Type B pancreatic cell (in vitro differentiated cells): ENCODE measurements at regions not wholly inside any gene's neighbourhood (a gene's known extent, or its start where the extent isn't known, plus 50 kb on each side); places are given as distances from the start of the nearest gene placed in this dataset.
"Not testable (repeated sequence)": the region's sequence is repeated elsewhere in the genome, so short reads cannot be mapped to it uniquely, and the experiment has no call there.

ENCODE experiments used
- DNase-seq: peaks from one replicate; pipeline ENCODE4 v3.0.0; 2021; ENCODE audit warnings: mixed read lengths; ENCODE audit not compliant: unreplicated experiment; ENCODE audit errors: extremely low spot score
- H3K27ac Mint-ChIP-seq: 2 replicates; pipeline ENCODE4 v1.8.0; 2021; ENCODE audit warnings: mild to moderate bottlenecking, mixed read lengths
- H3K27me3 Mint-ChIP-seq: 2 replicates; pipeline ENCODE4 v1.8.0; 2021; ENCODE audit warnings: mixed read lengths
- H3K36me3 Mint-ChIP-seq: 2 replicates; pipeline ENCODE4 v1.8.0; 2021; ENCODE audit warnings: mixed read lengths
- H3K4me1 Mint-ChIP-seq: one replicate; pipeline ENCODE4 v1.8.0; 2021; ENCODE audit warnings: mixed read lengths; ENCODE audit not compliant: unreplicated experiment
- H3K4me3 Mint-ChIP-seq: 2 replicates; pipeline ENCODE4 v1.8.0; 2021; ENCODE audit warnings: mild to moderate bottlenecking, mixed read lengths
- H3K9me3 Mint-ChIP-seq: 2 replicates; pipeline ENCODE4 v1.8.0; 2021; ENCODE audit warnings: mixed read lengths
- CTCF ChIP-seq: fragments of 200-600 bp; sonication (generic); conservative IDR thresholded peaks from 2 replicates; pipeline ENCODE4 v1.5.0; 2021; ENCODE audit warnings: antibody characterized with exemption, mild to moderate bottlenecking

- Mint-ChIP-seq H3K4me3 (no peak overlapping the region), H3K9me3 (peaks cover 8% of the 10 kb centered on the region), H3K27me3 (no peaks in the 10 kb centered on the region), H3K4me1 (peaks cover 32% of the 10 kb centered on the region), H3K27ac (peak overlapping the region; percentile 89), H3K36me3 (no peaks in the 10 kb centered on the region)
- DNase-seq, result no peak
- no peak for TF ChIP-seq CTCF
These were observed 64.9 kb upstream of the DDR1 start for GRCh38 chr6:30819297-30819917.

GRCh38 chr6:30818391-30818841 is 65.9 kb upstream of the DDR1 start:
- no peak for TF ChIP-seq CTCF
- peak overlapping the region; percentile 24 for H3K4me3 Mint-ChIP-seq
- peak overlapping the region; percentile 89 for H3K27ac Mint-ChIP-seq

GRCh38 chr6:30816791-30817739 is 67.3 kb upstream of the DDR1 start:
- H3K27ac Mint-ChIP-seq, result peak overlapping the region; percentile 63
- no peak for DNase-seq
- no peaks in the 10 kb centered on the region for H3K27me3 Mint-ChIP-seq
- H3K4me1 Mint-ChIP-seq, result peaks cover 35% of the 10 kb centered on the region
- H3K36me3 Mint-ChIP-seq, result no peaks in the 10 kb centered on the region
- no peak overlapping the region for H3K4me3 Mint-ChIP-seq
- H3K9me3 Mint-ChIP-seq, result peaks cover 13% of the 10 kb centered on the region
- TF ChIP-seq CTCF, result no peak

More at GRCh38 chr6:30818391-30818841, 65.9 kb upstream of the DDR1 start:
- Mint-ChIP-seq H3K4me1 (peaks cover 40% of the 10 kb centered on the region), H3K9me3 (peaks cover 13% of the 10 kb centered on the region), H3K36me3 (no peaks in the 10 kb centered on the region), H3K27me3 (no peaks in the 10 kb centered on the region)
- no peak for DNase-seq

GRCh38 chr6:30816296-30816695 is 68.0 kb upstream of the DDR1 start:
- Mint-ChIP-seq H3K4me1 (peaks cover 30% of the 10 kb centered on the region), H3K9me3 (peaks cover 13% of the 10 kb centered on the region)
- H3K27me3 Mint-ChIP-seq, H3K36me3 Mint-ChIP-seq, H3K4me3 Mint-ChIP-seq, H3K27ac Mint-ChIP-seq, DNase-seq: not testable (repeated sequence)

- H3K4me3 Mint-ChIP-seq, H3K36me3 Mint-ChIP-seq, DNase-seq, H3K27me3 Mint-ChIP-seq, H3K27ac Mint-ChIP-seq: not testable (repeated sequence)
- H3K4me1 Mint-ChIP-seq, result peaks cover 34% of the 10 kb centered on the region
- H3K9me3 Mint-ChIP-seq, result peaks cover 13% of the 10 kb centered on the region
These were observed 69.1 kb upstream of the DDR1 start for GRCh38 chr6:30815041-30815742.

GRCh38 chr6:30814146-30815040 is 69.9 kb upstream of the DDR1 start:
- Mint-ChIP-seq H3K27me3 (no peaks in the 10 kb centered on the region), H3K9me3 (peaks cover 13% of the 10 kb centered on the region), H3K36me3 (no peaks in the 10 kb centered on the region), H3K4me1 (peaks cover 28% of the 10 kb centered on the region), H3K4me3 (no peak overlapping the region), H3K27ac (peak overlapping the region; percentile 0)
- no peak for TF ChIP-seq CTCF
- DNase-seq, result no peak
